ENCODE measurements at regions not wholly inside any gene's neighbourhood (a gene's known extent, or its start where the extent isn't known, plus 50 kb on each side); places are given as distances from the start of the nearest gene placed in this dataset.

DNA sequence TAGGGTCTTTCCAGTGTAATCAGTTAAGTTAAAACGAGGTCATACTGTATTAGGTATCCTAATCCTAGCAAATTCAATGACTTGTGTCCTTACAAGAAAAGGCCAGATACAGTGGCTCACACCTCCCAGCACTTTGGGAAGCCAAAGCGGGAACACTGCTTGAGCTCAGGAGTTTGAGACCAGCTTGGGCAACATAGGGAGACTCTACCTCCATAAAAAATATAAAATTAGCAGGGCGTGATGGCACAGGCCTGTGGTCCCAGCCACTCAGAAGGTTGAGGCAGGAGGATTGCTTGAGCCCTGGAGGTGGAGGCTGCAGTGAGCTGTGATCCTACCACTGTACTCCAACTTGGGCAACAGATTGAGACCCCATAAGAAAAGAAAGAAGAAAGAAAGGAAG, 61.1 kb downstream of the CXCL12 start:
- TF ChIP-seq HNF4G (IDR thresholded peaks at IDR 0.05), result no peak
- Histone ChIP-seq H3K4me1 (ENCODE audit: control insufficient read depth in 4 of 4, insufficient read depth in 4 of 4, low read length in 3 of 4) (peaks cover 0 to 1% (median 0%) of the 10 kb centered on the region in 4 donors), H3K27ac (ENCODE audit: low read depth in 1 of 2, low read length in 2 of 2) (no peak overlapping the region), H3K4me3 (ENCODE audit: low read depth in 1 of 3, low read length in 3 of 3) (no peak overlapping the region), H3K9me3 (ENCODE audit: control insufficient read depth in 4 of 4, low read length in 3 of 4) (no peaks in the 10 kb centered on the region), H3K9ac (ENCODE audit: low read depth in 1 of 2, low read length in 2 of 2) (no peak overlapping the region), H3K27me3 (ENCODE audit: control insufficient read depth in 4 of 4, insufficient read depth in 4 of 4, low read length in 3 of 4) (no peaks in the 10 kb centered on the region), H3K36me3 (ENCODE audit: control insufficient read depth in 4 of 4, insufficient read depth in 3 of 4, low read depth in 1 of 4, low read length in 3 of 4) (no peaks in the 10 kb centered on the region)
- no peak for DNase-seq (ENCODE audit: low spot score)
- 86% methylated on average over 3 of the region's 3 CpGs for WGBS

GRCh38 chr10:44322137-44322536, 62.8 kb downstream of the CXCL12 start:
- Histone ChIP-seq H3K4me1 (ENCODE audit: control insufficient read depth in 4 of 4, insufficient read depth in 4 of 4, low read length in 3 of 4) (peaks cover 0 to 1% (median 0%) of the 10 kb centered on the region in 4 donors), H3K36me3 (ENCODE audit: control insufficient read depth in 4 of 4, insufficient read depth in 3 of 4, low read depth in 1 of 4, low read length in 3 of 4) (no peaks in the 10 kb centered on the region), H3K9me3 (ENCODE audit: control insufficient read depth in 4 of 4, low read length in 3 of 4) (no peaks in the 10 kb centered on the region), H3K27ac (ENCODE audit: low read depth in 1 of 2, low read length in 2 of 2) (no peak overlapping the region), H3K27me3 (ENCODE audit: control insufficient read depth in 4 of 4, insufficient read depth in 4 of 4, low read length in 3 of 4) (no peaks in the 10 kb centered on the region), H3K9ac (ENCODE audit: low read depth in 1 of 2, low read length in 2 of 2) (no peak overlapping the region), H3K4me3 (ENCODE audit: low read depth in 1 of 3, low read length in 3 of 3) (no peak overlapping the region)
- no peak for DNase-seq (ENCODE audit: low spot score)
- no peak for TF ChIP-seq SP1 (IDR thresholded peaks at IDR 0.05)
- no peak for TF ChIP-seq HNF4G (IDR thresholded peaks at IDR 0.05)
- TF ChIP-seq, protein P1, sequence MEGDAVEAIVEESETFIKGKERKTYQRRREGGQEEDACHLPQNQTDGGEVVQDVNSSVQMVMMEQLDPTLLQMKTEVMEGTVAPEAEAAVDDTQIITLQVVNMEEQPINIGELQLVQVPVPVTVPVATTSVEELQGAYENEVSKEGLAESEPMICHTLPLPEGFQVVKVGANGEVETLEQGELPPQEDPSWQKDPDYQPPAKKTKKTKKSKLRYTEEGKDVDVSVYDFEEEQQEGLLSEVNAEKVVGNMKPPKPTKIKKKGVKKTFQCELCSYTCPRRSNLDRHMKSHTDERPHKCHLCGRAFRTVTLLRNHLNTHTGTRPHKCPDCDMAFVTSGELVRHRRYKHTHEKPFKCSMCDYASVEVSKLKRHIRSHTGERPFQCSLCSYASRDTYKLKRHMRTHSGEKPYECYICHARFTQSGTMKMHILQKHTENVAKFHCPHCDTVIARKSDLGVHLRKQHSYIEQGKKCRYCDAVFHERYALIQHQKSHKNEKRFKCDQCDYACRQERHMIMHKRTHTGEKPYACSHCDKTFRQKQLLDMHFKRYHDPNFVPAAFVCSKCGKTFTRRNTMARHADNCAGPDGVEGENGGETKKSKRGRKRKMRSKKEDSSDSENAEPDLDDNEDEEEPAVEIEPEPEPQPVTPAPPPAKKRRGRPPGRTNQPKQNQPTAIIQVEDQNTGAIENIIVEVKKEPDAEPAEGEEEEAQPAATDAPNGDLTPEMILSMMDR (IDR thresholded peaks at IDR 0.05; ENCODE audit: low read depth, low read length, missing input control), result no peak
- no peak for TF ChIP-seq EGR1 (IDR thresholded peaks at IDR 0.05; ENCODE audit: low read depth in 2 of 2)
- TF ChIP-seq, protein P2, sequence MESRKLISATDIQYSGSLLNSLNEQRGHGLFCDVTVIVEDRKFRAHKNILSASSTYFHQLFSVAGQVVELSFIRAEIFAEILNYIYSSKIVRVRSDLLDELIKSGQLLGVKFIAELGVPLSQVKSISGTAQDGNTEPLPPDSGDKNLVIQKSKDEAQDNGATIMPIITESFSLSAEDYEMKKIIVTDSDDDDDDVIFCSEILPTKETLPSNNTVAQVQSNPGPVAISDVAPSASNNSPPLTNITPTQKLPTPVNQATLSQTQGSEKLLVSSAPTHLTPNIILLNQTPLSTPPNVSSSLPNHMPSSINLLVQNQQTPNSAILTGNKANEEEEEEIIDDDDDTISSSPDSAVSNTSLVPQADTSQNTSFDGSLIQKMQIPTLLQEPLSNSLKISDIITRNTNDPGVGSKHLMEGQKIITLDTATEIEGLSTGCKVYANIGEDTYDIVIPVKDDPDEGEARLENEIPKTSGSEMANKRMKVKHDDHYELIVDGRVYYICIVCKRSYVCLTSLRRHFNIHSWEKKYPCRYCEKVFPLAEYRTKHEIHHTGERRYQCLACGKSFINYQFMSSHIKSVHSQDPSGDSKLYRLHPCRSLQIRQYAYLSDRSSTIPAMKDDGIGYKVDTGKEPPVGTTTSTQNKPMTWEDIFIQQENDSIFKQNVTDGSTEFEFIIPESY (IDR thresholded peaks at IDR 0.05), result no peak
- no peak for TF ChIP-seq RXRA (IDR thresholded peaks at IDR 0.05)
- TF ChIP-seq JUND (IDR thresholded peaks at IDR 0.05), result no peak
- no peak for TF ChIP-seq FOXA2 (IDR thresholded peaks at IDR 0.05)
- no peak for TF ChIP-seq GABPA (IDR thresholded peaks at IDR 0.05 in 1 of 2, conservative IDR thresholded peaks at IDR 0.05 in 1 of 2)
- no peak for TF ChIP-seq HNF4A (conservative IDR thresholded peaks at IDR 0.05)
- TF ChIP-seq, protein P3, sequence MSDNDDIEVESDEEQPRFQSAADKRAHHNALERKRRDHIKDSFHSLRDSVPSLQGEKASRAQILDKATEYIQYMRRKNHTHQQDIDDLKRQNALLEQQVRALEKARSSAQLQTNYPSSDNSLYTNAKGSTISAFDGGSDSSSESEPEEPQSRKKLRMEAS (IDR thresholded peaks at IDR 0.05), result no peak
- TF ChIP-seq YY1 (IDR thresholded peaks at IDR 0.05), result no peak
- no peak for TF ChIP-seq NR2F2 (IDR thresholded peaks at IDR 0.05)
- no peak for TF ChIP-seq TAF1 (conservative IDR thresholded peaks at IDR 0.05)
- no peak for TF ChIP-seq FOXA1 (IDR thresholded peaks at IDR 0.05)
- TF ChIP-seq, protein P4, sequence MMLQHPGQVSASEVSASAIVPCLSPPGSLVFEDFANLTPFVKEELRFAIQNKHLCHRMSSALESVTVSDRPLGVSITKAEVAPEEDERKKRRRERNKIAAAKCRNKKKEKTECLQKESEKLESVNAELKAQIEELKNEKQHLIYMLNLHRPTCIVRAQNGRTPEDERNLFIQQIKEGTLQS (IDR thresholded peaks at IDR 0.05), result no peak
- TF ChIP-seq REST (IDR thresholded peaks at IDR 0.05), result no peak
- TF ChIP-seq RAD21 (IDR thresholded peaks at IDR 0.05), result no peak
- 76% methylated on average over 2 of the region's 2 CpGs for WGBS

Measured in liver (tissue), 8 donors.